ENCODE measurements at regions not wholly inside any gene's neighbourhood (a gene's known extent, or its start where the extent isn't known, plus 50 kb on each side); places are given as distances from the start of the nearest gene placed in this dataset.

DNA sequence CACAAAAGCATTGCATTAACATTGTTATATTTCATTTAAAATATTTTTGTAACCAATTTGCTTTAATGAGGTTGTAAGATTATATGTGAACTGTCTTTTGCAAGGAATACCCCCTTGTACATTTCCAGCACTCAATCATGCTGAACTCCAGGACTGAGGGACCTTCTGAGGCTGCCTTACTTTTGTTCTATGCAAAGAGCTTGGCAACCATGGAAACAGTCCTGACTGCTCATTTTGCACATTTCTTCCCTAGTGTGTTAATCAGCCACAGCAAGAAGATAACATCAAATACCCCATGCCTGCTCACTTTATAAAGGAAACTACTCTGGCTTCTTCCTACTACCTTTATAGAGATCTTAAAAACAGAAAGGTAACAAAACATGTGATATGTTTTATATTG lies 355.6 kb upstream of the IZUMO3 start:
- TF ChIP-seq, protein P1, sequence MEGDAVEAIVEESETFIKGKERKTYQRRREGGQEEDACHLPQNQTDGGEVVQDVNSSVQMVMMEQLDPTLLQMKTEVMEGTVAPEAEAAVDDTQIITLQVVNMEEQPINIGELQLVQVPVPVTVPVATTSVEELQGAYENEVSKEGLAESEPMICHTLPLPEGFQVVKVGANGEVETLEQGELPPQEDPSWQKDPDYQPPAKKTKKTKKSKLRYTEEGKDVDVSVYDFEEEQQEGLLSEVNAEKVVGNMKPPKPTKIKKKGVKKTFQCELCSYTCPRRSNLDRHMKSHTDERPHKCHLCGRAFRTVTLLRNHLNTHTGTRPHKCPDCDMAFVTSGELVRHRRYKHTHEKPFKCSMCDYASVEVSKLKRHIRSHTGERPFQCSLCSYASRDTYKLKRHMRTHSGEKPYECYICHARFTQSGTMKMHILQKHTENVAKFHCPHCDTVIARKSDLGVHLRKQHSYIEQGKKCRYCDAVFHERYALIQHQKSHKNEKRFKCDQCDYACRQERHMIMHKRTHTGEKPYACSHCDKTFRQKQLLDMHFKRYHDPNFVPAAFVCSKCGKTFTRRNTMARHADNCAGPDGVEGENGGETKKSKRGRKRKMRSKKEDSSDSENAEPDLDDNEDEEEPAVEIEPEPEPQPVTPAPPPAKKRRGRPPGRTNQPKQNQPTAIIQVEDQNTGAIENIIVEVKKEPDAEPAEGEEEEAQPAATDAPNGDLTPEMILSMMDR (conservative IDR thresholded peaks at IDR 0.05; ENCODE audit: low read depth, low read length) = no peak
- TF ChIP-seq MXI1 (IDR thresholded peaks at IDR 0.05; ENCODE audit: borderline replicate concordance, low read depth, low read length) = no peak
- no peak for TF ChIP-seq POLR2A (IDR thresholded peaks at IDR 0.05; ENCODE audit: low read depth, low read length)
- no peak for TF ChIP-seq SMC3 (IDR thresholded peaks at IDR 0.05; ENCODE audit: low read depth, low read length)
- TF ChIP-seq RFX5 (IDR thresholded peaks at IDR 0.05; ENCODE audit: low read depth, low read length) = no peak
- TF ChIP-seq RAD21 (IDR thresholded peaks at IDR 0.05; ENCODE audit: low read length) = no peak

Data from IMR-90 (cell line).